ENCODE measurements at regions not wholly inside any gene's neighbourhood (a gene's known extent, or its start where the extent isn't known, plus 50 kb on each side); places are given as distances from the start of the nearest gene placed in this dataset.
A peak's percentile ranks its signal among the peaks of the same experiment; 100 is the strongest.

DNA sequence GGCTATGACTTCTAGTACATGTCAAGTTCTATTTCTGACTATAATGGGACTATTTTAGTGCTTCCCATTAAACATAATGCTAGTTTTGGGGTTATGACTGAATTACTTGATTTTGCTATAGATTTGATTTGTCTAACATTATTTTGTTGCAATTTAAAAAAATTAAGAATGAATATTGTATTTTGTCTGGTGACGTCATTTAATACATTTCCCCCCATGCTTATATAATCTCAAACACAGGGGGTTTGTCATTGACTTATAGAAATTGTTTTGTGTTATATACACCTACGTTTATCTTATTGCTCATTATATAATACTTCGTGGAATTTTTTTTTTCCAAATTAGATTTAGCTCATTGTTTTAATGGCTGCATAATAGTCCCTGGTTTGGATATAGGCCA, 270.3 kb upstream of the VLDLR start:
- TF ChIP-seq, protein P1, sequence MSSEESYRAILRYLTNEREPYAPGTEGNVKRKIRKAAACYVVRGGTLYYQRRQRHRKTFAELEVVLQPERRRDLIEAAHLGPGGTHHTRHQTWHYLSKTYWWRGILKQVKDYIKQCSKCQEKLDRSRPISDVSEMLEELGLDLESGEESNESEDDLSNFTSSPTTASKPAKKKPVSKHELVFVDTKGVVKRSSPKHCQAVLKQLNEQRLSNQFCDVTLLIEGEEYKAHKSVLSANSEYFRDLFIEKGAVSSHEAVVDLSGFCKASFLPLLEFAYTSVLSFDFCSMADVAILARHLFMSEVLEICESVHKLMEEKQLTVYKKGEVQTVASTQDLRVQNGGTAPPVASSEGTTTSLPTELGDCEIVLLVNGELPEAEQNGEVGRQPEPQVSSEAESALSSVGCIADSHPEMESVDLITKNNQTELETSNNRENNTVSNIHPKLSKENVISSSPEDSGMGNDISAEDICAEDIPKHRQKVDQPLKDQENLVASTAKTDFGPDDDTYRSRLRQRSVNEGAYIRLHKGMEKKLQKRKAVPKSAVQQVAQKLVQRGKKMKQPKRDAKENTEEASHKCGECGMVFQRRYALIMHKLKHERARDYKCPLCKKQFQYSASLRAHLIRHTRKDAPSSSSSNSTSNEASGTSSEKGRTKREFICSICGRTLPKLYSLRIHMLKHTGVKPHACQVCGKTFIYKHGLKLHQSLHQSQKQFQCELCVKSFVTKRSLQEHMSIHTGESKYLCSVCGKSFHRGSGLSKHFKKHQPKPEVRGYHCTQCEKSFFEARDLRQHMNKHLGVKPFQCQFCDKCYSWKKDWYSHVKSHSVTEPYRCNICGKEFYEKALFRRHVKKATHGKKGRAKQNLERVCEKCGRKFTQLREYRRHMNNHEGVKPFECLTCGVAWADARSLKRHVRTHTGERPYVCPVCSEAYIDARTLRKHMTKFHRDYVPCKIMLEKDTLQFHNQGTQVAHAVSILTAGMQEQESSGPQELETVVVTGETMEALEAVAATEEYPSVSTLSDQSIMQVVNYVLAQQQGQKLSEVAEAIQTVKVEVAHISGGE (CRISPR knock-in tag; IDR thresholded peaks at IDR 0.05) = no peak
- TF ChIP-seq, protein P2, sequence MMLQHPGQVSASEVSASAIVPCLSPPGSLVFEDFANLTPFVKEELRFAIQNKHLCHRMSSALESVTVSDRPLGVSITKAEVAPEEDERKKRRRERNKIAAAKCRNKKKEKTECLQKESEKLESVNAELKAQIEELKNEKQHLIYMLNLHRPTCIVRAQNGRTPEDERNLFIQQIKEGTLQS (IDR thresholded peaks at IDR 0.05) = peak; percentile 30; the same call in 1 of the 2 replicates
- TF ChIP-seq, protein P2 (CRISPR knock-in tag; conservative IDR thresholded peaks at IDR 0.05) = no peak
- no peaks in the 10 kb centered on the region for H3K36me3 ChIP-seq (ENCODE audit: control insufficient read depth, insufficient read depth, low read length)
- H3K27me3 ChIP-seq (ENCODE audit: control insufficient read depth in 2 of 2, insufficient read depth in 2 of 2, low read length in 2 of 2) = no peaks in the 10 kb centered on the region
- no peak overlapping the region for H3K4me3 ChIP-seq
- in situ Hi-C loops (cut with MboI) = no loop called here
- H4K20me1 ChIP-seq (replicated peaks; ENCODE audit: control insufficient read depth, insufficient read depth, low read length) = no peaks in the 10 kb centered on the region
- no peak overlapping the region for H2AFZ ChIP-seq (ENCODE audit: low read depth, low read length)
- POLR2A ChIA-PET = no interaction called here
- H3K9ac ChIP-seq (ENCODE audit: insufficient read depth in 1 of 2, low read depth in 2 of 2, low read length in 2 of 2) = no peak overlapping the region
- no peaks in the 10 kb centered on the region for H3K9me3 ChIP-seq (replicated peaks; ENCODE audit: control insufficient read depth, insufficient read depth, low read depth, low read length)
- H3K4me2 ChIP-seq (ENCODE audit: insufficient read depth, low read length) = no peak overlapping the region
- no peaks in the 10 kb centered on the region for H3K9me1 ChIP-seq (ENCODE audit: control insufficient read depth, insufficient read depth, low read length)
- DNase-seq (ENCODE audit: extremely low read depth in 1 of 4, low spot score in 3 of 4) = no peak
- CTCF ChIA-PET (ENCODE audit: low intra/inter-chr PET ratio) = no interaction called here
- intact Hi-C loops (cut with micrococcal nuclease) = no loop called here
- WGBS (ENCODE audit: insufficient coverage, low coverage, missing lambda C conversion rate) = 2% methylated on average over 3 of the region's 3 CpGs
- no peak for FAIRE-seq
- BruUV-seq (replicated peaks) = no TSS peak
- no peaks in the 10 kb centered on the region for H3K79me2 ChIP-seq (ENCODE audit: control insufficient read depth, insufficient read depth, low read length)
- no peak for ATAC-seq
- H3K27ac ChIP-seq (ENCODE audit: extremely low read depth, low read depth, low read length) = no peak overlapping the region
- no peaks in the 10 kb centered on the region for H3K4me1 ChIP-seq (replicated peaks in 1 of 2; ENCODE audit: control insufficient read depth in 2 of 2, insufficient read depth in 2 of 2, low read length in 2 of 2)
